ENCODE measurements at regions not wholly inside any gene's neighbourhood (a gene's known extent, or its start where the extent isn't known, plus 50 kb on each side); places are given as distances from the start of the nearest gene placed in this dataset.

GRCh38 chr12:102781117-102781516 is 135.9 kb downstream of the PAH start:
- no peak for DNase-seq

GRCh38 chr12:102776041-102776440 is 141.0 kb downstream of the PAH start:
- DNase-seq = no peak

- peak; percentile 65 for DNase-seq
Measured at GRCh38 chr12:102769323-102769916, 147.6 kb downstream of the PAH start.

- no peak for DNase-seq
Measured at GRCh38 chr12:102766961-102767360, 150.1 kb downstream of the PAH start.

- peak; percentile 57 for DNase-seq
Measured at GRCh38 chr12:102765736-102766135, 151.3 kb downstream of the PAH start.

- no peak for DNase-seq
Measured at GRCh38 chr12:102763471-102763870, 153.6 kb downstream of the PAH start.

- no peak for DNase-seq
Measured at GRCh38 chr12:102763061-102763460, 154.0 kb downstream of the PAH start.

DNA sequence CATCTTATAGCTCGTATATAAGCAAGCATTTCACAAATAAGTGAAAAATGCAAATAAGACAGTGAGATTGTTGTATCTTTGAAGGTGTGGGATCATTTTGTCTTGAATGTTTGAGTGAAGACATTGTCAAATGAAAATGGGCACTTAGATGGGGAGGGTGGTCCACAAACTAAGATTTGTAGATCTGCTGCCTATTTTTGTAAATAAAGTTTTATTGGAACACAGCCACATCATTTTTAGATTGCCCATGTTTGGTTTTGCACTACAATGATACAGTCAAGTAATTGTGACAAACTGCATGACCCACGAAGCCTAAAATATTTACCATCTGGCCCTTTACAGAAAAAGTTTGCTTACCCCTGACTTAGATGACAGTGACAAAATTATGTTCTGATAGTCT is 156.7 kb downstream of the PAH start:
- no peak for DNase-seq

DNA sequence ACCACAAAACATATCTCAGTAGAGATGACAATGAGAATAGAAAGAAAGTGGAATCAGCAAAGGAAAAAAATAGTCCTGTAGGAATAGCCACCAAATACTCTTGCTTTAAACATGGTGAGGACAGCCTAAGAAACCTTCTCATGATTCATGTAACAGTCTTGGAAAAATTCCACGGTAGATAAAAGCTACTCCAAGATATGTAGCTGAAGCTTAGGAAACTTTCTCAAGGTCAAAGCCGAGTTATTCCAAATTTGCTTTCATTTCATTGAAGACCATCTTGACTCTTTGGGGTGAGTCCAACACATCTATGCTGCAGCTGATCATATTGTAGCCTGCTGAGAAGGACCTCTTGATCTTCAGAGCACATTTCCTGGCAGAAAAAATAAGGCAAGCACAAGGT is 157.6 kb downstream of the PAH start:
- no peak for DNase-seq

DNA sequence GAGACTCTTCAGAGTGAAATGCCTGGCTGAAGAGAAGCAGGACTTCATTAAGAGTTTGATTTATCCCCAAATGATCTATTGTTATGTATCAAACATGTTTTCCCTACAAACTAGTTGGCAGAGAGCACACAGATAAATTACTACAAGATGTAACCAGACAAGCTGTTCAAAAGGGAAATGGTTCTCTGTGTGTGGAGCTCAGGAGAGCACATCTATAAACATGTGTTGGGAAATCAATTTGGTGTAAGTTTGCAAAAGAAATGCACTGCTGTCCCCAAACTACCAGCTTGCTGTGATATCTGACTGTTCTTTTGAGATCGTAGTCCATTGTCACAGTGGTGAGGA is 159.2 kb downstream of the PAH start:
- no peak for DNase-seq

DNA sequence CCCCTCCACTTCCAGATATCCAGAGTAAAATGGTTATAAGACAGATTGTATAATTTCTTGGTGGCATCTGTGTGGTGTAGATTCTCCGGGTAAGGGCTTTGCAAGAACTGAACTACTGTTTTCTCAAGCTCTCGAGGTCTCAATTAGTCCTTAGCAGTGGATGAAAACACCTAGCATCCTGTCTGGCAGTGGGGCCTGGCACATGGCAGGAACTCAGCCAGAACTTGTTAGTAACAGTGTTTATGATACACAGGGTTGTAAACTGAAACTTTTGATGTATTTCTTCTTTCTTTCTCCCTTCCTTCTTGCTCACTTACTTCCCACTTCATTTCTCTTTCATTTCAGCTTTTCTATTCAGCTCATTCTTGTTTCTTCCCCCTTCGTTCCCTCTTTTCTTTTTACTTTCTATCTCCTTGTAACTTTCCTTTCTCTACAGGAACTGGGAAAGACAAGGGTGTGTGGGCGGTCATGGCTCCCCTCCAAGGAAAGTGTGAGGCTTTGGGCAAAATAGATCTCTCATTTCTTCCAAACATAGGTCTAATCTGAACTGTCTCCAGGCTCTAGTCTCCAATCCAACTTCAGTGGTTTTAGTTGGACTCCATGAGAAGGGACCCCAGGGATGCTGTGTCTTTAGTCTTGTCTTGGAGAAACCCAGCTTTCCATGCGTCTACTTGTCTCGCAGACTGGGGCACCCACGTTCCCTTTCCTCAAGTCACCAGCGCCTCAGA is 159.7 kb downstream of the PAH start:
- DNase-seq = no peak

DNA sequence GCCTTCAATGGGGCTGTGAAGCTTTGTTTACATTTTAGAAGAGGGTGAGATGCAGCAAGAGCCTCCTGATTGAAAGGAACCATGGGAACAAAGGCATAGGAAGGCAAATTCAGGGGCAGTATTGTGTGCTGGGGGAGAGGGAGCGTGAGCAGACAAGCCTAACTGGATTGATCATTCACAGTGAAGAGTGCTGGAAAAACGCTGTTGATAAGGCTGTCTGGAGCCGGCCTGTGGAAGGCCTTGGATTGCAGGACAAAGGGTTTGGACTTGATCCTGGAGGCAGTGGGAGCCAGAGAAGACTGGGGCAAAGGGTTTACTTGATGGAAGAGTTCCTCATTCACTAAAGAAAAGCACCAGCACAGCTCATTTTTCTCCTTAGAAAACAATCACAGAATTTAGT is 160.5 kb downstream of the PAH start:
- no peak for DNase-seq

GRCh38 chr12:102755266-102755665 is 161.8 kb downstream of the PAH start:
- DNase-seq = no peak

GRCh38 chr12:102753802-102754201 is 163.2 kb downstream of the PAH start:
- no peak for DNase-seq

DNA sequence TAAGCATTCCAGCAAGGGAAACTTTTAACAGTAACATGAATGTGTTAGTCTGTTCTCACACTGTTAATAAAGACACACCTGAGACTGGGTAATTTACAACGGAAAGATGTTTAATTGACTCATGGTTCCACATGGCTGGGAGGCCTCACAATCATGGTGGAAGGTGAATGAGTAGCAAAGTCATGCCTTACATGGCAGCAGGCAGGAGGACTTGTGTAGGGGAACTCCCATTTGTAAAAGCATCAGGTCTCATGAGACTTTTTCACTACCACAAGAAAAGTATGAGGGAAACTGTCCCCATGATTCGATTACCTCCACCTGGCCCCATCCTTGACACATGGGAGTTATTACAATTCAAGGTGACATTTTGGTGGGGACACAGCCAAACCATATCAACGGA is 168.3 kb downstream of the PAH start:
- DNase-seq = no peak

DNA sequence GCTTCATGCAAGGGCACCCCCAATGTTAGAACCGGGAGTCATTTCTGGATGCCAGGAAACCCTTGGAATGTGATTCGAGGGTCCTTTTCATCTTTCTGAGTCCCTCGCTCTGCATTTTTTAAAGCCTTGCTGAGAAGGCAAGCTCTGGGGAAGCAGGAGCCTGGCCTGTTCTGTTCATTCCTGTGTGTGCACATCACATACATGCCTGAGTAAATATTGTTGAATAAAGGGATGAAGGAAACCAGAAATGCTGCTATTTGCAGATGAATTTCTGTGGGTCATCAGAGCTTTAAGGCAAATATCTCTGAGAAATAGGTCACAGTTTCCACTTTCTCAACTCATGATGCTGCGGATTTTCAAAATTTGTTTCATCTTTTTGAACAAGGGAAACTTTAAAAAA is 170.1 kb downstream of the PAH start:
- no peak for DNase-seq

- no peak for DNase-seq
Measured at GRCh38 chr12:102745971-102746600, 171.0 kb downstream of the PAH start.

- DNase-seq = no peak
Measured at GRCh38 chr12:102741196-102741595, 175.8 kb downstream of the PAH start.

DNA sequence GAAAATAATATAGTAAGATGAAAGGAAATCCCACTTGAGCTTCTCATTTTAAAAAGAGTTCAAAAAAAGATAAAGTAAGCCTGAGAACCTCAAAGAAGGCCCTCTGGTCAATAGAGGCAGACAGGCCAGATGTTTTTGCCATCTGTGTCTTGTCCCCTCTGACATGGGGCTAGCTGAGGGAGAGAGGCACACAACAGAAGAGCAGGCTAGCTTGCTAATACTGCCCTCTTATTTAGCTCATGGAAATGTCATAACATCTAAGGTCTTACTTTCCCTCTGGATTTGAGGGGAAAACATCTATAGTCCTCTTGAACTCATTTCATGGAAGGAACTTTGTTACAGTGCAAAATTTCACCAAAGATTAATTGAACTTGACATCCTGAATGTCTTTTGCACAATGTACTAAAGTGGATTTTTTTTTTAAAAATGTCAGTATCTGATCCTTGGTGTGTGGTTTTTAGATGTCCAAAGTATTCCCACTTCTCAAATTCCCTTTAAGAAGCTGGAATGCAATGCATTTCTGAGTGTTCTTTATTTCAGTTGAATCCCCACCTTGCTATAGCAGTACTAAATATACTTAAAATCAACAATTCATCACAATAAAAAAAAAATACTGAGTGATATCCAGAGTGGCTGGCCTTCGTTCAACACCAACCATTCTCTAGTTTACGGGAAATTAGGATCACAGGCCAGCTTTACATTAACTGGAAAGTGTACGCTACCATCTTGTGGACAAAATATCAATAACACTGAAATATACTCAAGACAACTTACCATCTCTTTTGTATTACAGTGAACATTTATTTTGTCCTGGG is 176.7 kb downstream of the PAH start:
- peak; percentile 61 for DNase-seq

GRCh38 chr12:102736328-102736727 is 180.7 kb downstream of the PAH start:
- no peak for DNase-seq

DNA sequence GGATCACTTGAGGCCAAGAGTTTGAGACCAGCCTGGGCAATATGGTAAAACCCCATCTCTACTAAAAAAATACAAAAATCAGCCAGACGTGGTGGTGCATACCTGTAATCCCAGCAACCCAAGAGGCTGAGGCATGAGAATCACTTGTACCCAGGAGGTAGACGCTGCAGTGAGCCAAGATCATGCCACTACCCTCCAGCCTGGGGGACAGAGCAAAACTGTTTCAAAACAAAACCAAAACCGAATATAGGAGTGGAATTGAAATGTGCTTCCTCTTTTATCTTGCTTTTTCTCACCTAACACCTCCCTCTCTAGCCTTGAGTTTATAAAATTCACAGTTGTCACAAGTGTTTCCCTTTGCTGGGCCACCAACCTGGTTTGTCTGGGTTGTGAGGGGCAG is 181.9 kb downstream of the PAH start:
- DNase-seq = no peak

DNA sequence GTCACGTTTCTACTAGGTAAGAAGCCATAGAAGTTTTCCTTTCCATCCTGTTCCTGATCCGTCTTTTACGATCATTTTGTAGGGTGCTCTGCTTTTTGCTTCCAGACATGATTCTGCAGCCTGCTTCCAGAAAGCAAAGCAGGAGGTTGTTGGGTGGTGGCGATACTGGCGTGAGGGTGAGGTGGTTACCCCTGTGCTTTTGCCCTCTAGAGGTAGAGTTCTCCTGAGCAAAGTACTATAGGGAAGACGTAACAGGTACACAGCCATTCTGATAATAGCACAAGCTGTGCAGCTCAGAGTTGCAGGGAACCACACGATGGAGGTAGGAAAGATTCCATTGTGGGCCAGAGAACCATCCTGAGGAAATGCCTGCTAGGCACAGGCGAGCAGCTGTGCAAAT is 186.0 kb downstream of the PAH start:
- no peak for DNase-seq

DNA sequence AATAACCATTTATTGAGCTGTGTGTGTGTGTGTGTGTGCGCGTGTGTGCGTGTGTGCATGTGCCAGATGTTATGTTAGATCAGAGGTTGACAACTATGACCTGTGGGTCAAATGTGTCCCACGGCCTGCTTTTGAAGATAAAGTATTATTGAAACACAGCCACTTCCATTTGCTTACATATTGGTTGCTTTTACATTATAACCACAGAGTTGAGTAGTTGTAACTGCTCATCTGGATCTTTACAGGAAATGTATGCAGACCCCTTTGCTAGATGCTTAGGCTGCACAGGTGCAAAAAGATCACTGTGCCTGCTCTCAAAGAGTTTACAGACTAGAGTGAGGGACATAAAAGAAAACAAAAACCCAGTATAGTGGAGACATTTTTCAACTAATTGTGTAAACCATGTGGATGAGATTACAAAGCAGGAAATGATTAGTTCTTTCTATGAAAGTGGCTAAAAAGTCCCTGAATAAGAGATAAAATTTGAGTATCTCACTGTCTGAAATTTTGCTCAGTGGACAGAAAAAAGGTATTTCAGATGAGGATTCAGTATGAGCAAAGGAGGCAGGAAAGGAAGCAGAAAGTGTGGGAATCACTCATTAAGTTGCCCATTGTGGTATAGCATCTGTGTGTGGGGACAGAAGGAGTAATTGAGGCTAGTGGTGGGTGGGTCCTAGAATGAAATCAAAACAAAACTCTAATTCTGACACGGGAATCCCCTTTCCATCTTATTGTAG is 188.4 kb downstream of the PAH start:
- DNase-seq = no peak
